Caco-2 (cell line): ENCODE measurements at regions not wholly inside any gene's neighbourhood (a gene's known extent, or its start where the extent isn't known, plus 50 kb on each side); places are given as distances from the start of the nearest gene placed in this dataset.

Experiments used
- BruUV-seq: library from RNA; stranded (reverse); fragments of 400-500 nt; replicated peaks from 2 replicates; lab custom pipeline; 2021; lab: Mats Ljungman, UMichigan
- CTCF ChIA-PET: fragments of 300-600 bp; sonication (Branson Sonifier 250); formaldehyde crosslinking; loops from one replicate; lab custom pipeline; 2022; ENCODE audit warnings: antibody characterized with exemption; lab: Charles Lee
- POLR2A ChIA-PET: fragments of 300-600 bp; sonication (Branson Sonifier 250); formaldehyde crosslinking; loops from one replicate; lab custom pipeline; 2022; ENCODE audit warnings: antibody characterized with exemption; lab: Charles Lee
- DNase-seq, 2 experiments: peaks; one replicate each; pipeline versions ENCODE4 v3.0.0 to v3.0.0-alpha.2; 2020 to 2022
- H3K27me3 ChIP-seq: replicated peaks from 2 replicates; pipeline ENCODE4 v1.6.0; 2011; ENCODE audit warnings: low read length; ENCODE audit not compliant: control insufficient read depth, insufficient read depth
- H3K36me3 ChIP-seq: 2 replicates; pipeline ENCODE4 v1.5.1; 2011; ENCODE audit warnings: low read length; ENCODE audit not compliant: control insufficient read depth, insufficient read depth
- H3K4me1 ChIP-seq: fragments of 250-450 bp; sonication (Bioruptor Pico); 2 replicates; pipeline ENCODE4 v1.5.1; 2020; ENCODE audit warnings: mild to moderate bottlenecking
- H3K4me3 ChIP-seq: 2 replicates; pipeline ENCODE4 v1.5.1; 2011; ENCODE audit warnings: low read depth, mild to moderate bottlenecking, control low read depth, low read length
- H3K9me3 ChIP-seq: fragments of 250-450 bp; sonication (Bioruptor Pico); 2 replicates; pipeline ENCODE4 v1.5.1; 2020; ENCODE audit warnings: mild to moderate bottlenecking, moderate library complexity
- H3K27ac Mint-ChIP-seq: one replicate; pipeline ENCODE4 v1.8.0; 2022; ENCODE audit warnings: mixed read lengths; ENCODE audit not compliant: unreplicated experiment
- H3K27me3 Mint-ChIP-seq: one replicate; pipeline ENCODE4 v1.8.0; 2022; ENCODE audit warnings: mixed read lengths; ENCODE audit not compliant: insufficient read depth, unreplicated experiment
- H3K36me3 Mint-ChIP-seq: one replicate; pipeline ENCODE4 v1.8.0; 2022; ENCODE audit warnings: mild to moderate bottlenecking, mixed read lengths; ENCODE audit not compliant: insufficient read depth, unreplicated experiment
- H3K4me1 Mint-ChIP-seq: one replicate; pipeline ENCODE4 v1.8.0; 2022; ENCODE audit warnings: low read depth, mixed read lengths; ENCODE audit not compliant: unreplicated experiment
- H3K4me3 Mint-ChIP-seq: one replicate; pipeline ENCODE4 v1.8.0; 2022; ENCODE audit warnings: mild to moderate bottlenecking, moderate library complexity, mixed read lengths; ENCODE audit not compliant: unreplicated experiment
- H3K9me3 Mint-ChIP-seq: one replicate; pipeline ENCODE4 v1.8.0; 2022; ENCODE audit warnings: mixed read lengths; ENCODE audit not compliant: unreplicated experiment
- intact Hi-C: fragments of 100-400 bp; cut with micrococcal nuclease; formaldehyde crosslinking; loops from one replicate; pipeline ENCODE4 v1.10.0; 2022; ENCODE audit not compliant: unreplicated experiment
- TF ChIP-seq, protein P1 (sequence below), 2 experiments: fragments of 200-600 bp in 1 of 2; IDR thresholded peaks; 1 replicate in 1 of 2; 2 replicates in 1 of 2; pipeline versions ENCODE4 v1.5.1 to v1.8.0; 2011 to 2022; ENCODE audit warnings: antibody characterized with exemption in 1 of 2, control low read depth in 1 of 2, inconsistent platforms in 1 of 2, low read depth in 1 of 2, low read length in 1 of 2, mild to moderate bottlenecking in 1 of 2, moderate library complexity in 1 of 2; ENCODE audit not compliant: insufficient read depth in 1 of 2, severe bottlenecking in 1 of 2, unreplicated experiment in 1 of 2

DNA sequence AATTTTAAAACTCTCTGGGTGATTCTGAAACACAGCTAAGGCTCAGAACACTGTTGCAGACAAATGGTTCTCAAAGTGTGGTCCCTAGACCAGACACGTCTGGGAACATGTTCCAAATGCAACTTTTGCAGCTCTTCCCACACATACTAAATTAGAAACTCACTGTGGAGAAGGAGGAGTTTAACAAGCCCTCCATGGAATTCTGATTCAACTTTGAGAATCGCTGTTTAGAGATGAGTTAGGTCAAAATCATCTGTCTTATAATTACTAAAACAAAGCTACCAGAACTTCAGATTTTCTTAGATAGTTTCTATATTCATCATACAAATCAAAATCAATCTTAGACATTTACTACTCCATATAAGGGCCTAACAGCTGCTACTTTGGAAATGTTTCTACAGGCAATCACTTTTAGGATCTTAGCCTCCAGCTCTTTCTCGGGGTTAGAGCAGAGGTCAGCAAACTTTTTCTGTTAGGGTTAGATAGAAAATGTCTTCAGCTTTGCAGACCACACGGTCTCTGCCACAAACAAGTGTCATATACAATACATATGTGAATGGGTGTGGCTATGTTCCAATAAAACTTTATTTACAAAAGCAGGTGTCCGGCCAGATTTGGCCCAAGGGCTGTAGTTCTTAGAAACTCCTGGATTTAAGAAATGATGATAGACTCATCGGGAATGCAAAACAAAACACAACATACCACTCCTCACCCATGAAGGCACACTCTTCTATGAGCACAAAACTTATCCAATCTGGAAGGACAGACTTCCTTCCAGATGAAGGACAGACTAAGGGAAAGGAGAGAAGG, 50.0 kb upstream of the ARHGAP18 start:
- no peak for DNase-seq
- Histone ChIP-seq H3K27me3 (no peaks in the 10 kb centered on the region), H3K36me3 (no peaks in the 10 kb centered on the region), H3K4me3 (no peak overlapping the region), H3K9me3 (no peaks in the 10 kb centered on the region), H3K4me1 (no peaks in the 10 kb centered on the region)
- TF ChIP-seq, protein P1, sequence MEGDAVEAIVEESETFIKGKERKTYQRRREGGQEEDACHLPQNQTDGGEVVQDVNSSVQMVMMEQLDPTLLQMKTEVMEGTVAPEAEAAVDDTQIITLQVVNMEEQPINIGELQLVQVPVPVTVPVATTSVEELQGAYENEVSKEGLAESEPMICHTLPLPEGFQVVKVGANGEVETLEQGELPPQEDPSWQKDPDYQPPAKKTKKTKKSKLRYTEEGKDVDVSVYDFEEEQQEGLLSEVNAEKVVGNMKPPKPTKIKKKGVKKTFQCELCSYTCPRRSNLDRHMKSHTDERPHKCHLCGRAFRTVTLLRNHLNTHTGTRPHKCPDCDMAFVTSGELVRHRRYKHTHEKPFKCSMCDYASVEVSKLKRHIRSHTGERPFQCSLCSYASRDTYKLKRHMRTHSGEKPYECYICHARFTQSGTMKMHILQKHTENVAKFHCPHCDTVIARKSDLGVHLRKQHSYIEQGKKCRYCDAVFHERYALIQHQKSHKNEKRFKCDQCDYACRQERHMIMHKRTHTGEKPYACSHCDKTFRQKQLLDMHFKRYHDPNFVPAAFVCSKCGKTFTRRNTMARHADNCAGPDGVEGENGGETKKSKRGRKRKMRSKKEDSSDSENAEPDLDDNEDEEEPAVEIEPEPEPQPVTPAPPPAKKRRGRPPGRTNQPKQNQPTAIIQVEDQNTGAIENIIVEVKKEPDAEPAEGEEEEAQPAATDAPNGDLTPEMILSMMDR (IDR thresholded peaks at IDR 0.05; ENCODE audit: insufficient read depth in 1 of 2, low read depth in 1 of 2, low read length in 1 of 2, severe bottlenecking in 1 of 2, unreplicated experiment in 1 of 2) = no peak
- ChIA-PET CTCF (no interaction called here), POLR2A (no interaction called here)
- intact Hi-C loops = no loop called here
- Mint-ChIP-seq H3K9me3 (no peaks in the 10 kb centered on the region), H3K4me1 (no peaks in the 10 kb centered on the region), H3K27ac (no peak overlapping the region), H3K4me3 (no peak overlapping the region), H3K36me3 (no peaks in the 10 kb centered on the region), H3K27me3 (no peaks in the 10 kb centered on the region)
- no TSS peak for BruUV-seq
